ENCODE measurements at regions not wholly inside any gene's neighbourhood (a gene's known extent, or its start where the extent isn't known, plus 50 kb on each side); places are given as distances from the start of the nearest gene placed in this dataset.

- H3K4me3 Mint-ChIP-seq (ENCODE audit: unreplicated experiment): no peak overlapping the region
- H3K27ac Mint-ChIP-seq (ENCODE audit: unreplicated experiment): no peak overlapping the region
- peaks cover 5% of the 10 kb centered on the region for H3K36me3 Mint-ChIP-seq (ENCODE audit: unreplicated experiment)
- no peak for DNase-seq
- no peaks in the 10 kb centered on the region for H3K27me3 Mint-ChIP-seq (ENCODE audit: unreplicated experiment)
- no peaks in the 10 kb centered on the region for H3K4me1 Mint-ChIP-seq (ENCODE audit: low read depth, unreplicated experiment)
- H3K9me3 Mint-ChIP-seq (ENCODE audit: unreplicated experiment): peaks cover 6% of the 10 kb centered on the region
- no peak for TF ChIP-seq CTCF (IDR thresholded peaks at IDR 0.05; ENCODE audit: partially characterized antibody, unreplicated experiment)
Measured at GRCh38 chr6:103017878-103018277, 1624.4 kb downstream of the GRIK2 start.

- no peaks in the 10 kb centered on the region for H3K36me3 Mint-ChIP-seq (ENCODE audit: unreplicated experiment)
- no peak for DNase-seq
- no peak for TF ChIP-seq CTCF (IDR thresholded peaks at IDR 0.05; ENCODE audit: partially characterized antibody, unreplicated experiment)
- H3K4me3 Mint-ChIP-seq (ENCODE audit: unreplicated experiment): no peak overlapping the region
- H3K9me3 Mint-ChIP-seq (ENCODE audit: unreplicated experiment): peaks cover 4% of the 10 kb centered on the region
- H3K4me1 Mint-ChIP-seq (ENCODE audit: low read depth, unreplicated experiment): no peaks in the 10 kb centered on the region
- no peaks in the 10 kb centered on the region for H3K27me3 Mint-ChIP-seq (ENCODE audit: unreplicated experiment)
- H3K27ac Mint-ChIP-seq (ENCODE audit: unreplicated experiment): no peak overlapping the region
Measured at GRCh38 chr6:103011605-103012004, 1618.1 kb downstream of the GRIK2 start.

- TF ChIP-seq CTCF (IDR thresholded peaks at IDR 0.05; ENCODE audit: partially characterized antibody, unreplicated experiment): no peak
- Mint-ChIP-seq H3K27ac (ENCODE audit: unreplicated experiment) (no peak overlapping the region), H3K36me3 (ENCODE audit: unreplicated experiment) (peaks cover 13% of the 10 kb centered on the region), H3K4me1 (ENCODE audit: low read depth, unreplicated experiment) (no peaks in the 10 kb centered on the region), H3K27me3 (ENCODE audit: unreplicated experiment) (no peaks in the 10 kb centered on the region), H3K4me3 (ENCODE audit: unreplicated experiment) (no peak overlapping the region), H3K9me3 (ENCODE audit: unreplicated experiment) (peaks cover 2% of the 10 kb centered on the region)
- DNase-seq: no peak
Measured at GRCh38 chr6:103002282-103002681, 1608.8 kb downstream of the GRIK2 start.

- H3K36me3 Mint-ChIP-seq (ENCODE audit: unreplicated experiment): peaks cover 13% of the 10 kb centered on the region
Measured at GRCh38 chr6:103001724-103002123, 1608.2 kb downstream of the GRIK2 start.

GRCh38 chr6:103000688-103001087 is 1607.2 kb downstream of the GRIK2 start:
- Mint-ChIP-seq H3K27me3 (ENCODE audit: unreplicated experiment) (no peaks in the 10 kb centered on the region), H3K36me3 (ENCODE audit: unreplicated experiment) (peaks cover 13% of the 10 kb centered on the region), H3K4me1 (ENCODE audit: low read depth, unreplicated experiment) (no peaks in the 10 kb centered on the region), H3K9me3 (ENCODE audit: unreplicated experiment) (peaks cover 2% of the 10 kb centered on the region), H3K27ac (ENCODE audit: unreplicated experiment) (no peak overlapping the region), H3K4me3 (ENCODE audit: unreplicated experiment) (no peak overlapping the region)
- TF ChIP-seq CTCF (IDR thresholded peaks at IDR 0.05; ENCODE audit: partially characterized antibody, unreplicated experiment): no peak
- no peak for DNase-seq

More at GRCh38 chr6:103001724-103002123, 1608.2 kb downstream of the GRIK2 start:
- Mint-ChIP-seq H3K27ac (ENCODE audit: unreplicated experiment) (no peak overlapping the region), H3K27me3 (ENCODE audit: unreplicated experiment) (no peaks in the 10 kb centered on the region), H3K4me3 (ENCODE audit: unreplicated experiment) (no peak overlapping the region), H3K4me1 (ENCODE audit: low read depth, unreplicated experiment) (no peaks in the 10 kb centered on the region), H3K9me3 (ENCODE audit: unreplicated experiment) (peaks cover 2% of the 10 kb centered on the region)
- TF ChIP-seq CTCF (IDR thresholded peaks at IDR 0.05; ENCODE audit: partially characterized antibody, unreplicated experiment): no peak
- DNase-seq: no peak

Measured in glutamatergic neuron (in vitro differentiated cells).